ENCODE measurements at regions not wholly inside any gene's neighbourhood (a gene's known extent, or its start where the extent isn't known, plus 50 kb on each side); places are given as distances from the start of the nearest gene placed in this dataset.

DNA sequence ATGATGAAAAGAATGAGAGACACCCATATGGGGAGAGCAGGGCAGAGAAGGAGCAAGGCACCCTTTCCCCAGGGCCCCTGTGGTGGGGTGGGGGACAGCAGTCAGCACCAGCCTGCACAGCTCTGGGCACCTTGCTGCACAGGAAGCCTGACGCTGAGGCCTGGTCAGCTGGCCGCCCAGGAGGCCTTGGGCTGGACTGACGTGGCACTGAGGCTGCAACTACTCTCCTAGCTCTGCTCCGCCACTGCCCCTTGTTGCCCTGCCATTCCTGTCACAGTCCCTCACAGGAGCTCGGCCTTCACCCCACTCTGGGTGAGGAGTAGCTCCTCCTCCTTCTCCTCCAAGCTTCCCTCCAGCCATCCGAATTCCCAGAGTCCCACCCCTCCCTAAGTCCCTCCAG lies 99.7 kb downstream of the CPN2 start:
- TF ChIP-seq CEBPB (IDR thresholded peaks at IDR 0.05) (no peak), MAX (IDR thresholded peaks at IDR 0.05) (no peak), YY1 (IDR thresholded peaks at IDR 0.05; ENCODE audit: low read depth) (no peak), TEAD4 (IDR thresholded peaks at IDR 0.05) (no peak), CREB1 (IDR thresholded peaks at IDR 0.05; ENCODE audit: low read depth) (no peak), RAD21 (IDR thresholded peaks at IDR 0.05; ENCODE audit: low read depth) (no peak), TCF12 (IDR thresholded peaks at IDR 0.05; ENCODE audit: low read depth) (no peak), EGR1 (IDR thresholded peaks at IDR 0.05) (no peak), REST (IDR thresholded peaks at IDR 0.05; ENCODE audit: low read depth) (no peak), TAF1 (IDR thresholded peaks at IDR 0.05; ENCODE audit: low read depth) (no peak), EP300 (IDR thresholded peaks at IDR 0.05; ENCODE audit: borderline replicate concordance) (no peak), NFIC (IDR thresholded peaks at IDR 0.05) (no peak), ZBTB7A (IDR thresholded peaks at IDR 0.05; ENCODE audit: low read depth) (no peak), FOXM1 (IDR thresholded peaks at IDR 0.05; ENCODE audit: borderline replicate concordance, low read depth) (no peak)
- TF ChIP-seq, protein P1, sequence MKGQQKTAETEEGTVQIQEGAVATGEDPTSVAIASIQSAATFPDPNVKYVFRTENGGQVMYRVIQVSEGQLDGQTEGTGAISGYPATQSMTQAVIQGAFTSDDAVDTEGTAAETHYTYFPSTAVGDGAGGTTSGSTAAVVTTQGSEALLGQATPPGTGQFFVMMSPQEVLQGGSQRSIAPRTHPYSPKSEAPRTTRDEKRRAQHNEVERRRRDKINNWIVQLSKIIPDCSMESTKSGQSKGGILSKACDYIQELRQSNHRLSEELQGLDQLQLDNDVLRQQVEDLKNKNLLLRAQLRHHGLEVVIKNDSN (IDR thresholded peaks at IDR 0.05): no peak

DNA sequence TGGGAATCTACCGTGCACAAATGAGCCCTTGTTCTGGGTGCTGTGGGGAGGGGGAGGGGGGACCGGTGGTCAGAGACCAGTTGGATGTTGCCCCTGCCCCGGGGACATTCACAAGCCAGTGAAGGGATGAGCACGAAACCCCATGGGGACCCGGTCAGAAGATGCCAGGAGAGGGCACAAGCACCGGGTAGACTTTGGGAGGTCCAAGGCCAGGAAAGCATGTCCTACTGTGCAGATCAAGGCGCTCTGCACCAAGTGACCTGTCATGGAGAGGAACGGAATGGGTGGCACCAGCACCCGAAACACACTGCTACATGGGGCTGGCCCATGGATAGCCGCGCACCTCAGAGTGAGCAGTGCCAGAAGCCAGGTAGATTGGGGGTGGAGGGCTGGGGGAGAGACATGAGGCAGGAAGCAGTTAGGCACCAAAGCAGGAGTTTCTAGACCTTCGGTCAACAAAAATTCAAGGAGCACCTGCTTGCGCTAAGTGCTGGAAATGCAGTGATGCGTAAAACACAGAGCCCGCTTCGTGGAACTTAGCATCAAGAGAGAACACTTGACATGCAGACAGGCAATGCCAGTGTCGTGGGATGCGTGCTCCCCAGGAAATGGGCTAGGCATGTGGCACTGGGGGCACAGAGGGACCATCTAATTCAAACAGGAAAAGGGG lies 99.1 kb downstream of the CPN2 start:
- TF ChIP-seq CREB1 (IDR thresholded peaks at IDR 0.05; ENCODE audit: low read depth) (no peak), TEAD4 (IDR thresholded peaks at IDR 0.05) (no peak), YY1 (IDR thresholded peaks at IDR 0.05; ENCODE audit: low read depth) (no peak), RAD21 (IDR thresholded peaks at IDR 0.05; ENCODE audit: low read depth) (no peak), TCF12 (IDR thresholded peaks at IDR 0.05; ENCODE audit: low read depth) (no peak), EGR1 (IDR thresholded peaks at IDR 0.05) (no peak), REST (IDR thresholded peaks at IDR 0.05; ENCODE audit: low read depth) (no peak), FOXM1 (IDR thresholded peaks at IDR 0.05; ENCODE audit: borderline replicate concordance, low read depth) (no peak)
- TF ChIP-seq, protein P1 (IDR thresholded peaks at IDR 0.05): no peak

- no peak for TF ChIP-seq TCF12 (IDR thresholded peaks at IDR 0.05; ENCODE audit: low read depth)
- TF ChIP-seq FOXM1 (IDR thresholded peaks at IDR 0.05; ENCODE audit: borderline replicate concordance, low read depth): no peak
- no peak for TF ChIP-seq EP300 (IDR thresholded peaks at IDR 0.05; ENCODE audit: borderline replicate concordance)
- no peak for TF ChIP-seq NFIC (IDR thresholded peaks at IDR 0.05)
- no peak for TF ChIP-seq CEBPB (IDR thresholded peaks at IDR 0.05)
- TF ChIP-seq TAF1 (IDR thresholded peaks at IDR 0.05; ENCODE audit: low read depth): no peak
- no peak for TF ChIP-seq TEAD4 (IDR thresholded peaks at IDR 0.05)
- TF ChIP-seq MAX (IDR thresholded peaks at IDR 0.05): no peak
These were observed 97.9 kb downstream of the CPN2 start for GRCh38 chr3:194253270-194253669.

DNA sequence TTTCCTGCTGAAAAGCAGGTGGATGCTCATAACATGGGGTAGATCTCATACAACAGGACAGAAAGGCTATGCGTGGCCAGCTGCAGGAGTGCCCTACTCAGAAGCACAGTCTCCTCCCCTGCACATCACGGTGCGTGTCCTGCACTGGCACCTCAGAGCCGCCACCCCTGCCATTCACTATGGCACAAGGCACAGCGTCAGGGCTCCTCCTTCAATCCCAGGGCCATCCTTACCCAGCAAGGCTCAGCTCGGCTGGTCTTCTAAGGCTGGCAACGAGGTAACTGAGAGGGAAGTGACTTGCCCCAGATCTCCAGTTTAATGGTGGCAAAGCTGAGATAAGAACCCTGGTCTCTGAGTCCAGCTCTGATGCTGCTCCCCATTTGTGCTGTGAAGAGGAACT lies 97.1 kb downstream of the CPN2 start:
- no peak for TF ChIP-seq FOXM1 (IDR thresholded peaks at IDR 0.05; ENCODE audit: borderline replicate concordance, low read depth)
- TF ChIP-seq ZBTB7A (IDR thresholded peaks at IDR 0.05; ENCODE audit: low read depth): no peak
- TF ChIP-seq TAF1 (IDR thresholded peaks at IDR 0.05; ENCODE audit: low read depth): no peak
- no peak for TF ChIP-seq REST (IDR thresholded peaks at IDR 0.05; ENCODE audit: low read depth)
- TF ChIP-seq CEBPB (IDR thresholded peaks at IDR 0.05): no peak
- TF ChIP-seq YY1 (IDR thresholded peaks at IDR 0.05; ENCODE audit: low read depth): no peak
- TF ChIP-seq MAX (IDR thresholded peaks at IDR 0.05): no peak
